HG02642 (cell line): ENCODE measurements at regions not wholly inside any gene's neighbourhood (a gene's known extent, or its start where the extent isn't known, plus 50 kb on each side); places are given as distances from the start of the nearest gene placed in this dataset.
"Not testable (repeated sequence)": the region's sequence is repeated elsewhere in the genome, so short reads cannot be mapped to it uniquely, and the experiment has no call there.

Experiments used
- ATAC-seq: cut with Tn5 transposase; IDR thresholded peaks from one replicate; pipeline ENCODE4 v1.9.1; 2021; ENCODE audit warnings: mild to moderate bottlenecking; ENCODE audit not compliant: unreplicated experiment, poor library complexity

GRCh38 chr7:106460792-106461254 is 176.0 kb upstream of the NAMPT start:
- no peak for ATAC-seq

GRCh38 chr7:106459397-106460072 is 174.8 kb upstream of the NAMPT start:
- ATAC-seq, result no peak

- no peak for ATAC-seq
Observed at GRCh38 chr7:106457678-106458077, 172.9 kb upstream of the NAMPT start.

GRCh38 chr7:106456329-106456728 is 171.5 kb upstream of the NAMPT start:
- ATAC-seq, result no peak

GRCh38 chr7:106452031-106452851 is 167.5 kb upstream of the NAMPT start:
- ATAC-seq, result no peak

GRCh38 chr7:106451171-106451570 is 166.4 kb upstream of the NAMPT start:
- ATAC-seq, result no peak

- ATAC-seq, result no peak
Observed at GRCh38 chr7:106450716-106451115, 165.9 kb upstream of the NAMPT start.

GRCh38 chr7:106448992-106449859 is 164.4 kb upstream of the NAMPT start:
- ATAC-seq, result no peak

GRCh38 chr7:106448346-106448991 is 163.7 kb upstream of the NAMPT start:
- ATAC-seq, result no peak

GRCh38 chr7:106447318-106447847 is 162.6 kb upstream of the NAMPT start:
- ATAC-seq, result no peak

- ATAC-seq, result not testable (repeated sequence)
Observed at GRCh38 chr7:106445366-106445765, 160.6 kb upstream of the NAMPT start.

GRCh38 chr7:106444068-106444655 is 159.4 kb upstream of the NAMPT start:
- no peak for ATAC-seq

GRCh38 chr7:106443156-106443555 is 158.4 kb upstream of the NAMPT start:
- ATAC-seq, result no peak

- ATAC-seq, result no peak
Observed at GRCh38 chr7:106442476-106442875, 157.7 kb upstream of the NAMPT start.

- not testable (repeated sequence) for ATAC-seq
Observed at GRCh38 chr7:106441343-106441742, 156.6 kb upstream of the NAMPT start.

GRCh38 chr7:106436933-106437332 is 152.2 kb upstream of the NAMPT start:
- ATAC-seq, result not testable (repeated sequence)

GRCh38 chr7:106433377-106433776 is 148.6 kb upstream of the NAMPT start:
- no peak for ATAC-seq

GRCh38 chr7:106430535-106431455 is 146.0 kb upstream of the NAMPT start:
- ATAC-seq, result no peak
